Transverse colon (tissue), 4 donors: ENCODE measurements at regions not wholly inside any gene's neighbourhood (a gene's known extent, or its start where the extent isn't known, plus 50 kb on each side); places are given as distances from the start of the nearest gene placed in this dataset.

Experiments
- DNase-seq: peaks from one replicate; pipeline ENCODE4 v3.0.0-alpha.2; 2019
- H3K27ac ChIP-seq, 4 donors: fragments of 200-600 bp; sonication (generic); 2 replicates each; pipeline ENCODE4 v1.5.1; 2016 to 2018; ENCODE audit warnings: inconsistent platforms in 4 of 4
- H3K27me3 ChIP-seq: fragments of 200-600 bp; sonication (generic); 2 replicates; pipeline ENCODE4 v1.5.1; 2017; ENCODE audit warnings: inconsistent platforms
- H3K36me3 ChIP-seq, 4 donors: fragments of 200-600 bp; sonication (generic); 2 replicates each; pipeline ENCODE4 v1.5.1; 2017 to 2019; ENCODE audit warnings: inconsistent platforms in 4 of 4
- H3K4me1 ChIP-seq, 4 donors: fragments of 200-600 bp; sonication (generic); 2 replicates each; pipeline ENCODE4 v1.5.1; 2017 to 2020; ENCODE audit warnings: inconsistent platforms in 4 of 4
- H3K4me3 ChIP-seq, 4 donors: fragments of 200-600 bp; sonication (generic); 1 replicate in 1 of 4; 2 replicates in 3 of 4; pipeline versions ENCODE4 v1.5.1 to v1.6.1; 2017 to 2019; ENCODE audit warnings: inconsistent platforms in 4 of 4
- H3K9me3 ChIP-seq, 2 donors: fragments of 200-600 bp; sonication (generic); 2 replicates each; pipeline ENCODE4 v1.5.1; 2017 to 2019; ENCODE audit warnings: inconsistent platforms in 2 of 2
- CTCF ChIP-seq, 5 experiments: fragments of 200-600 bp in 3 of 5; fragments of 450-650 bp in 2 of 5; sonication (generic) in 3 of 5; IDR thresholded peaks; 1 replicate in 2 of 5; 2 replicates in 3 of 5; pipeline ENCODE4 v1.5.1; 2016 to 2017; ENCODE audit warnings: antibody characterized with exemption in 5 of 5, inconsistent platforms in 3 of 5, mild to moderate bottlenecking in 2 of 5, moderate library complexity in 1 of 5
- EP300 ChIP-seq: sonication (generic); formaldehyde crosslinking; IDR thresholded peaks from one replicate; pipeline ENCODE4 v1.6.1; 2017; ENCODE audit warnings: antibody characterized with exemption, low read depth
- POLR2A ChIP-seq: fragments of 450-650 bp; IDR thresholded peaks from one replicate; pipeline ENCODE4 v1.6.1; 2016; ENCODE audit warnings: antibody characterized with exemption, mild to moderate bottlenecking, moderate library complexity
- POLR2AphosphoS5 ChIP-seq, 3 donors: sonication (generic); formaldehyde crosslinking; IDR thresholded peaks; one replicate each; pipeline ENCODE4 v1.6.1; 2016; ENCODE audit warnings: antibody characterized with exemption in 3 of 3
- WGBS, 2 donors: methylation state at CpG; one replicate each; pipeline ENCODE4 v1.1.5; 2018; ENCODE audit warnings: low coverage in 1 of 2; 5-methylcytosine and 5-hydroxymethylcytosine counted together
- in situ Hi-C, 4 donors: fragments of 200-750 bp; cut with MboI; loops; one replicate each; pipeline versions ENCODE4 v1.15.0 to v1.15.1; 2017; ENCODE audit warnings: low sequenced_read_pairs in 3 of 4, low pct_ligation_motif_present in 1 of 4, low pct_unique_long_range_greater_than_20kb in 1 of 4
- intact Hi-C: fragments of 100-400 bp; cut with DNase I; formaldehyde crosslinking; loops from one replicate; pipeline ENCODE4 v1.15.1; 2023; ENCODE audit warnings: low total_unique reads

- intact Hi-C loops: no loop called here
- 40 to 59% methylated on average over 2 of the region's 2 CpGs for WGBS, 2 donors
Observed at GRCh38 chr13:85900521-85900920, 101.3 kb upstream of the SLITRK6 start.

GRCh38 chr13:85896516-85897450 lies 97.6 kb upstream of the SLITRK6 start:
- DNase-seq: no peak
- TF ChIP-seq CTCF (IDR thresholded peaks at IDR 0.05) (peak in 1 of 5 experiments; percentile 14), POLR2A (no peak)
- Histone ChIP-seq H3K9me3 (no peaks in the 10 kb centered on the region), H3K4me1 (no peaks in the 10 kb centered on the region), H3K27me3 (no peaks in the 10 kb centered on the region), H3K4me3 (no peak overlapping the region), H3K27ac (no peak overlapping the region), H3K36me3 (no peaks in the 10 kb centered on the region)
- 94% methylated on average over 3 of the region's 3 CpGs; no CpG with 5 or more reads in 1 of the 2 donors for WGBS, 2 donors
- intact Hi-C loops (no loop called here), in situ Hi-C loops (no loop called here)

More at GRCh38 chr13:85900521-85900920, 101.3 kb upstream of the SLITRK6 start:
- Histone ChIP-seq H3K4me1 (no peaks in the 10 kb centered on the region), H3K36me3 (no peaks in the 10 kb centered on the region), H3K4me3 (no peak overlapping the region), H3K9me3 (no peaks in the 10 kb centered on the region), H3K27me3 (no peaks in the 10 kb centered on the region), H3K27ac (no peak overlapping the region)
- DNase-seq: no peak
- in situ Hi-C loops: no loop called here
- TF ChIP-seq POLR2AphosphoS5 (IDR thresholded peaks at IDR 0.05): no peak
- TF ChIP-seq CTCF (IDR thresholded peaks at IDR 0.05): no peak
- no peak for TF ChIP-seq POLR2A
- no peak for TF ChIP-seq EP300

GRCh38 chr13:85887406-85887805 lies 88.2 kb upstream of the SLITRK6 start:
- in situ Hi-C loops: no loop called here
- H3K36me3 ChIP-seq: no peaks in the 10 kb centered on the region
- no peaks in the 10 kb centered on the region for H3K9me3 ChIP-seq
- H3K4me3 ChIP-seq: no peak overlapping the region
- 70 to 77% methylated on average over 1 of the region's 1 CpG for WGBS, 2 donors
- TF ChIP-seq EP300 (no peak), POLR2AphosphoS5 (IDR thresholded peaks at IDR 0.05) (no peak), CTCF (IDR thresholded peaks at IDR 0.05) (no peak)
- no peak overlapping the region for H3K27ac ChIP-seq
- no peaks in the 10 kb centered on the region for H3K27me3 ChIP-seq
- DNase-seq: no peak
- H3K4me1 ChIP-seq: no peaks in the 10 kb centered on the region
- intact Hi-C loops: no loop called here

- no peak for DNase-seq
- Histone ChIP-seq H3K27ac (no peak overlapping the region), H3K4me1 (no peaks in the 10 kb centered on the region), H3K36me3 (no peaks in the 10 kb centered on the region), H3K27me3 (no peaks in the 10 kb centered on the region), H3K9me3 (no peaks in the 10 kb centered on the region), H3K4me3 (no peak overlapping the region)
- whole genome bisulfite sequencing, 2 donors: 59 to 67% methylated on average over 2 of the region's 2 CpGs
- in situ Hi-C loops (no loop called here), intact Hi-C loops (no loop called here)
- TF ChIP-seq EP300 (no peak), POLR2A (no peak), CTCF (IDR thresholded peaks at IDR 0.05) (no peak), POLR2AphosphoS5 (IDR thresholded peaks at IDR 0.05) (no peak)
Observed at GRCh38 chr13:85879014-85879413, 79.8 kb upstream of the SLITRK6 start.
